Omental fat pad (tissue), 3 donors: ENCODE measurements at regions not wholly inside any gene's neighbourhood (a gene's known extent, or its start where the extent isn't known, plus 50 kb on each side); places are given as distances from the start of the nearest gene placed in this dataset.

ENCODE experiments used
- ATAC-seq: fragments of 150-250 bp; one replicate; pipeline ENCODE4 v1.9.1; 2016; ENCODE audit warnings: mild to moderate bottlenecking, moderate library complexity; ENCODE audit not compliant: low FRiP score
- DNase-seq: peaks from one replicate; pipeline ENCODE4 v3.0.0-alpha.2; 2019; ENCODE audit warnings: low spot score
- CTCF ChIP-seq, 3 donors: fragments of 450-650 bp; IDR thresholded peaks; one replicate each; pipeline ENCODE4 v1.5.1; 2016 to 2017; ENCODE audit warnings: antibody characterized with exemption in 3 of 3, mild to moderate bottlenecking in 3 of 3, moderate library complexity in 2 of 3

- ATAC-seq (no peak), DNase-seq (no peak)
- no peak for TF ChIP-seq CTCF (IDR thresholded peaks at IDR 0.05)
These were observed 135.0 kb upstream of the ZNF462 start for GRCh38 chr9:106727969-106728368.

- no peak for DNase-seq
- ATAC-seq = no peak
- no peak for TF ChIP-seq CTCF (IDR thresholded peaks at IDR 0.05)
These were observed 134.1 kb upstream of the ZNF462 start for GRCh38 chr9:106728860-106729259.

GRCh38 chr9:106731910-106732309 is 131.1 kb upstream of the ZNF462 start:
- ATAC-seq = no peak
- TF ChIP-seq CTCF (IDR thresholded peaks at IDR 0.05) = no peak
- no peak for DNase-seq

- DNase-seq = no peak
- TF ChIP-seq CTCF (IDR thresholded peaks at IDR 0.05) = no peak
- ATAC-seq = no peak
These were observed 129.1 kb upstream of the ZNF462 start for GRCh38 chr9:106733828-106734380.

GRCh38 chr9:106737516-106737915 is 125.5 kb upstream of the ZNF462 start:
- ATAC-seq (no peak), DNase-seq (no peak)
- TF ChIP-seq CTCF (IDR thresholded peaks at IDR 0.05) = no peak

GRCh38 chr9:106738109-106738508 is 124.9 kb upstream of the ZNF462 start:
- TF ChIP-seq CTCF (IDR thresholded peaks at IDR 0.05) = no peak
- DNase-seq (no peak), ATAC-seq (no peak)

- DNase-seq = no peak
- TF ChIP-seq CTCF (IDR thresholded peaks at IDR 0.05) = no peak
- ATAC-seq = no peak
These were observed 117.5 kb upstream of the ZNF462 start for GRCh38 chr9:106745457-106745856.
